ENCODE measurements at regions not wholly inside any gene's neighbourhood (a gene's known extent, or its start where the extent isn't known, plus 50 kb on each side); places are given as distances from the start of the nearest gene placed in this dataset.

- no peak for DNase-seq
- H3K4me3 ChIP-seq: no peak overlapping the region
- no peaks in the 10 kb centered on the region for H3K4me1 ChIP-seq
- TF ChIP-seq POLR2A (IDR thresholded peaks at IDR 0.05) (no peak), CTCF (IDR thresholded peaks at IDR 0.05) (no peak)
- H3K9me3 ChIP-seq: no peaks in the 10 kb centered on the region
- no peaks in the 10 kb centered on the region for H3K36me3 ChIP-seq
- no peak overlapping the region for H3K27ac ChIP-seq
- no peaks in the 10 kb centered on the region for H3K27me3 ChIP-seq
Measured at GRCh38 chr7:17631061-17631460, 309.2 kb downstream of the SNX13 start.

GRCh38 chr7:17632384-17632783 is 307.9 kb downstream of the SNX13 start:
- Histone ChIP-seq H3K4me1 (no peaks in the 10 kb centered on the region), H3K27ac (no peak overlapping the region), H3K36me3 (no peaks in the 10 kb centered on the region), H3K9me3 (no peaks in the 10 kb centered on the region), H3K4me3 (no peak overlapping the region), H3K27me3 (no peaks in the 10 kb centered on the region)
- no peak for TF ChIP-seq POLR2A (IDR thresholded peaks at IDR 0.05)
- no peak for TF ChIP-seq CTCF (IDR thresholded peaks at IDR 0.05)
- no peak for DNase-seq

- DNase-seq: no peak
Measured at GRCh38 chr7:17633067-17633466, 307.2 kb downstream of the SNX13 start.

GRCh38 chr7:17638727-17639126 is 301.6 kb downstream of the SNX13 start:
- H3K4me1 ChIP-seq: no peaks in the 10 kb centered on the region
- peaks cover 0 to 5% (median 0%) of the 10 kb centered on the region in 4 donors for H3K9me3 ChIP-seq
- no peak overlapping the region for H3K27ac ChIP-seq
- no peaks in the 10 kb centered on the region for H3K36me3 ChIP-seq
- TF ChIP-seq POLR2A (IDR thresholded peaks at IDR 0.05) (no peak), CTCF (IDR thresholded peaks at IDR 0.05) (no peak)
- DNase-seq: no peak
- H3K27me3 ChIP-seq: no peaks in the 10 kb centered on the region
- no peak overlapping the region for H3K4me3 ChIP-seq

More at GRCh38 chr7:17633067-17633466, 307.2 kb downstream of the SNX13 start:
- TF ChIP-seq POLR2A (IDR thresholded peaks at IDR 0.05) (no peak), CTCF (IDR thresholded peaks at IDR 0.05) (no peak)
- no peaks in the 10 kb centered on the region for H3K9me3 ChIP-seq
- H3K36me3 ChIP-seq: no peaks in the 10 kb centered on the region
- no peak overlapping the region for H3K27ac ChIP-seq
- H3K4me3 ChIP-seq: no peak overlapping the region
- no peaks in the 10 kb centered on the region for H3K27me3 ChIP-seq
- H3K4me1 ChIP-seq: no peaks in the 10 kb centered on the region

GRCh38 chr7:17640730-17641377 is 299.4 kb downstream of the SNX13 start:
- Histone ChIP-seq H3K4me3 (no peak overlapping the region), H3K27me3 (no peaks in the 10 kb centered on the region), H3K9me3 (peaks cover 0 to 9% (median 0%) of the 10 kb centered on the region in 4 donors), H3K27ac (no peak overlapping the region), H3K4me1 (no peaks in the 10 kb centered on the region), H3K36me3 (no peaks in the 10 kb centered on the region)
- DNase-seq: peak in 1 of 3 donors; percentile 56
- TF ChIP-seq CTCF (IDR thresholded peaks at IDR 0.05) (peak in 5 of 6 experiments; percentile 42 to 64 (median 56)), POLR2A (IDR thresholded peaks at IDR 0.05) (no peak)
